Esophagus squamous epithelium (tissue), 4 donors: ENCODE measurements at regions not wholly inside any gene's neighbourhood (a gene's known extent, or its start where the extent isn't known, plus 50 kb on each side); places are given as distances from the start of the nearest gene placed in this dataset.

ENCODE experiments used
- CTCF ChIP-seq, 6 experiments: fragments of 450-650 bp in 4 of 6; fragments of 200-600 bp in 2 of 6; sonication (generic) in 2 of 6; IDR thresholded peaks; one replicate each; pipeline ENCODE4 v1.5.1; 2016 to 2019; ENCODE audit warnings: antibody characterized with exemption in 6 of 6, mild to moderate bottlenecking in 4 of 6, moderate library complexity in 4 of 6
- POLR2A ChIP-seq, 4 donors: fragments of 450-650 bp; IDR thresholded peaks; one replicate each; pipeline ENCODE4 v1.6.1; 2017; ENCODE audit warnings: antibody characterized with exemption in 4 of 4, mild to moderate bottlenecking in 4 of 4, moderate library complexity in 3 of 4

GRCh38 chr3:3615533-3615932, 183.7 kb upstream of the LRRN1 start:
- TF ChIP-seq CTCF (IDR thresholded peaks at IDR 0.05): no peak
- TF ChIP-seq POLR2A (IDR thresholded peaks at IDR 0.05): no peak
